ENCODE measurements at regions not wholly inside any gene's neighbourhood (a gene's known extent, or its start where the extent isn't known, plus 50 kb on each side); places are given as distances from the start of the nearest gene placed in this dataset.
"Not testable (repeated sequence)": the region's sequence is repeated elsewhere in the genome, so short reads cannot be mapped to it uniquely, and the experiment has no call there.

DNA sequence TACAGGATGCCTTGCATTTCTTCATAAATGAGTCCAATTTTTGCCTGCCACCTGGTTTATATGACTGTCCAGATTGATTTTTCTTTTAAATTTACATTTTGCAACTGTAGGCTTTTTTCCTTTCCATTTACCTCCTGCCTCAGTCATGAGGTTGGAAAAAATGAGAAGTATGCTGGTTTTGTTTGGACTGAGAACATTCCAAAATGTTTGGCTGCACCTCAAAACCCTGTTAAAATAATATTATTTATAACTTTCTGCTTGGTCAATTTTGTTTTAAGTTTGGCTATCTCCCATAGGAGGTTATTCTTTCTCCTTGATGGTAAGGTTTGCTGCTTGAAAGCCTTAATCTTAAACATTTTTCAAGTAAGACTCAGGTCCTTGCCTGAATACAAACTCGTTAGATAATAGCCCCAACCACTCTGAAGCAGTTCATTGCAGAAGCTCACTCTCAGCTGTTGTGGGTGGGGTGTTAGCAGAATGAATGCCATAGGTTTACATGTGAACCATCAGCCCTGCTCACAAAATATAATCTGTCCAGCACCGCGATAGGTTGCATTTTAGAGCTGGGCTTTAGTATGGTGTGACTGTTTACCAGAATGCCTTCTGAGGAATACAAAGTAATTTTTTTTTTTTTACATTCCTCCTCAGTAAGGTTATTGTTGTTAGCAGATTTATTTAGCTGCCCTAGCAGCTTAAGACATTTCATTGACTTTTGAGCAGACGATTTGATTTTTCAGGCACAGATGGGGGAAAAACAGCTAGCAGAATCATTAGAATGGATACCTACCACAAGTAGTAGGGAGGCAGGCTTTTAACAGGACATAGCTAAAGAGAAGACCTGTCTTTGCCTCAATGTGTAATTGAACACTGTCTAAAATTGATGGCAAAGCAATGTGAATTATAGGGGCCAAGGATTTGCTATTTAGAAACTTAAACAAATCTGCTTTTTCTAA, 630.8 kb upstream of the KCNMB2 start:
- no peak for DNase-seq
- WGBS, 2 donors, result 37 to 38% methylated on average over 4 of the region's 4 CpGs
- no peaks in the 10 kb centered on the region for H3K36me3 ChIP-seq
- intact Hi-C loops (cut with DNase I), result no loop called here
- no peaks in the 10 kb centered on the region for H3K27me3 ChIP-seq
- peaks cover 0 to 27% (median 12%) of the 10 kb centered on the region in 3 donors for H3K4me1 ChIP-seq
- H3K27ac ChIP-seq, result peak overlapping the region; percentile 1 to 74 (median 34)
- TF ChIP-seq, protein P1, sequence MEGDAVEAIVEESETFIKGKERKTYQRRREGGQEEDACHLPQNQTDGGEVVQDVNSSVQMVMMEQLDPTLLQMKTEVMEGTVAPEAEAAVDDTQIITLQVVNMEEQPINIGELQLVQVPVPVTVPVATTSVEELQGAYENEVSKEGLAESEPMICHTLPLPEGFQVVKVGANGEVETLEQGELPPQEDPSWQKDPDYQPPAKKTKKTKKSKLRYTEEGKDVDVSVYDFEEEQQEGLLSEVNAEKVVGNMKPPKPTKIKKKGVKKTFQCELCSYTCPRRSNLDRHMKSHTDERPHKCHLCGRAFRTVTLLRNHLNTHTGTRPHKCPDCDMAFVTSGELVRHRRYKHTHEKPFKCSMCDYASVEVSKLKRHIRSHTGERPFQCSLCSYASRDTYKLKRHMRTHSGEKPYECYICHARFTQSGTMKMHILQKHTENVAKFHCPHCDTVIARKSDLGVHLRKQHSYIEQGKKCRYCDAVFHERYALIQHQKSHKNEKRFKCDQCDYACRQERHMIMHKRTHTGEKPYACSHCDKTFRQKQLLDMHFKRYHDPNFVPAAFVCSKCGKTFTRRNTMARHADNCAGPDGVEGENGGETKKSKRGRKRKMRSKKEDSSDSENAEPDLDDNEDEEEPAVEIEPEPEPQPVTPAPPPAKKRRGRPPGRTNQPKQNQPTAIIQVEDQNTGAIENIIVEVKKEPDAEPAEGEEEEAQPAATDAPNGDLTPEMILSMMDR (IDR thresholded peaks at IDR 0.05), result no peak
- no peak for TF ChIP-seq POLR2A (IDR thresholded peaks at IDR 0.05)
- no peak overlapping the region for H3K4me3 ChIP-seq
- H3K9me3 ChIP-seq, result peaks cover 0 to under 1% (median 0%) of the 10 kb centered on the region in 3 donors

DNA sequence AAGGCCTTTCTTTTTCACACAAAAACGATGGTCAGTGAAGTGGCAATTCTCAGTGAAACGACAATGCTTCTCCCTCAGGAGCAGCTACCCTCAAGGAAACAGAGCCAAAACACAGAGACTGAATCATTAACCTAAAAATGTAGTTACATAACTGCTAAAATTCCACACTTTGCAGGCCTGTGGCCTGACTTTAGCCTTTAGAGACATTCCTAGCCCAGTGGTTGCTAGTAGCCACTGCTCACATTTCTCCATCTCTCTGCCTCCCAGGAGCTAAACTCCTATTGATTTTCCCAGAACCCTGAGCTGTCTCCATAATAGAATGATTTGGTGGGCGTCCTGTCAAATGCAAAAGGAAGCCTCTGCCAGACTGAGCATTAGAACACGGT, 630.1 kb upstream of the KCNMB2 start:
- no peaks in the 10 kb centered on the region for H3K9me3 ChIP-seq
- TF ChIP-seq, protein P1 (IDR thresholded peaks at IDR 0.05), result no peak
- TF ChIP-seq POLR2A (IDR thresholded peaks at IDR 0.05), result no peak
- H3K36me3 ChIP-seq, result no peaks in the 10 kb centered on the region
- intact Hi-C loops (cut with DNase I), result no loop called here
- 49 to 53% methylated on average over 4 of the region's 4 CpGs for WGBS, 2 donors
- no peak for DNase-seq
- no peaks in the 10 kb centered on the region for H3K27me3 ChIP-seq
- H3K27ac ChIP-seq, result peak overlapping the region in 3 of 4 donors; percentile 1 to 74 (median 62)
- H3K4me3 ChIP-seq, result no peak overlapping the region
- peaks cover 0 to 27% (median 12%) of the 10 kb centered on the region in 3 donors for H3K4me1 ChIP-seq

DNA sequence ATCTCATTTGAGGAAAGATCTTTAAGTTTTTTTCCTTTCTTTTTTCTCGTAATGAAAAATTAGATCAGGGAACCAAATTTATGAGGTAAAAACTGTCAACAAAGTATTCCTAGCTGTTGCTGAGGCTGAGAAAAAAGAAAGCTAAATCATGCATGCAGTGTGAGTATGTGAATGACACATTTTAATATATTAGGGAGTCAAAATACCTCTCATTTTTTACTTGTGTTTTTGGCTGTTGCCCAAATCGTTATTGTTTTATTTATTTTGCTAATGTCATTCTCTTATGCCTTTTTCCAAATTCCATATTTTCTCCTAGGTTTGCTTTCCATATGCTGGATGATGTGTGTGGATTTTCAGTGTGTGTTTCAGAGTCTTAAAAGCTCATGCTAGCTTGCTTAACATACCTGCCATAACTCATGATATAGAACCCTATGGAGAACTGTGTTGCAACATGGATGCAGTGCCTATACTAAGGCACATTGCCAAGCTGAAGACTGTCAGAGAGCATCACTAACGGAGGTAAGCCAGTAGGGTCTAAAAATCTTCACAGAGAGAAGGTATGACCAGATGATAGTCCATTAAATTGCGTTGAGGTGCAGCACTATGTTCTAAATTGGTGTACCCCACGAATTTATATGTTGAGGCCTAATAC, 629.5 kb upstream of the KCNMB2 start:
- Histone ChIP-seq H3K27me3 (no peaks in the 10 kb centered on the region), H3K4me3 (no peak overlapping the region), H3K36me3 (no peaks in the 10 kb centered on the region), H3K9me3 (no peaks in the 10 kb centered on the region), H3K27ac (peak overlapping the region in 2 of 4 donors; percentile 62 to 74), H3K4me1 (peaks cover 0 to 27% (median 12%) of the 10 kb centered on the region in 3 donors)
- TF ChIP-seq POLR2A (IDR thresholded peaks at IDR 0.05), result no peak
- TF ChIP-seq, protein P1 (IDR thresholded peaks at IDR 0.05), result no peak
- intact Hi-C loops (cut with DNase I), result no loop called here
- DNase-seq, result no peak
- WGBS, 2 donors, result 69 to 75% methylated on average over 5 of the region's 5 CpGs

DNA sequence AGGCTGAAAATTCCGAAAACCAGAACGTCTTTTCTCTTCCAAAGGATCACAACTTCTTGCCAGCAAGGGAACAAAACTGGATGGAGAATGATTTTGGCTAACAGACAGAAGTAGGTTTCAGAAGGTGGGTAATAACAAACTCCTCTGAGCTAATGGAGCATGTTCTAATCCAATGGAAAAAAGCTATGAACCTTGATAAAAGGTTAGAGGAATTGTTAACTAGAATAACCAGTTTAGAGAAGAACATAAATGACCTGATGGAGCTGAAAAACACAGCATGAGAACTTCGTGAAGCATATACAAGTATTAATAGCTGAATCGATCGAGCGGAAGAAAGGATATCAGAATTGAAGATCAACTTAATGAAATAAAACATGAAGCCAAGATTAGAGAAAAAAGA, 626.7 kb upstream of the KCNMB2 start:
- H3K9me3 ChIP-seq; DNase-seq; H3K4me3 ChIP-seq; H3K27ac ChIP-seq; intact Hi-C loops (cut with DNase I); H3K36me3 ChIP-seq; H3K27me3 ChIP-seq: not testable (repeated sequence)
- H3K4me1 ChIP-seq, result peaks cover 0 to 24% (median 12%) of the 10 kb centered on the region in 3 donors
- 85 to 93% methylated on average over 6 of the region's 6 CpGs for WGBS, 2 donors

DNA sequence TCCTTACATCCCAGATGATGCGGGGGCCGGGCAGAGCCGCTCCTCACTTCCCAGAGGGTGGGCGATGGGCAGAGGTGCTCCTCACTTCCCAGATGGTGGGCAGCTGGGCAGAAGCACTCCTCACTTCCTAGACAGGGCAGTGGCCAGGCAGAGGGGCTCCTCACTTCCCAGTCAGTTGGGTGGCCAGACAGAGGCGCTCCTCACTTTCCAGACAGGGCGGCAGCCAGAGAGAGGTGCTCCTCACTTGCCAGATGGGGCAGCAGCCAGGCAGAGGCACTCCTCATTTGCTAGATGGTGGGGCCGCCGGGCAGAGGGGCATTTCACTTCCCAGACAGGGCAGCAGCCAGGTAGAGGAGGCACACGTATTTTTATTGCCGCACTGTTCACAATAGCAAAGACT, 622.0 kb upstream of the KCNMB2 start:
- no peaks in the 10 kb centered on the region for H3K9me3 ChIP-seq
- 90 to 98% methylated on average over 4 of the region's 10 CpGs for WGBS, 2 donors
- no peaks in the 10 kb centered on the region for H3K27me3 ChIP-seq
- no peak overlapping the region for H3K27ac ChIP-seq
- TF ChIP-seq, protein P1 (IDR thresholded peaks at IDR 0.05), result no peak
- no peak for TF ChIP-seq POLR2A (IDR thresholded peaks at IDR 0.05)
- intact Hi-C loops (cut with DNase I), result no loop called here
- no peak overlapping the region for H3K4me3 ChIP-seq
- H3K4me1 ChIP-seq, result no peaks in the 10 kb centered on the region
- H3K36me3 ChIP-seq, result no peaks in the 10 kb centered on the region
- no peak for DNase-seq
